Type B pancreatic cell (in vitro differentiated cells): ENCODE measurements at regions not wholly inside any gene's neighbourhood (a gene's known extent, or its start where the extent isn't known, plus 50 kb on each side); places are given as distances from the start of the nearest gene placed in this dataset.
A peak's percentile ranks its signal among the peaks of the same experiment; 100 is the strongest.

Experiments used
- DNase-seq: peaks from one replicate; pipeline ENCODE4 v3.0.0; 2021; ENCODE audit warnings: mixed read lengths; ENCODE audit not compliant: unreplicated experiment; ENCODE audit errors: extremely low spot score
- H3K27ac Mint-ChIP-seq: 2 replicates; pipeline ENCODE4 v1.8.0; 2021; ENCODE audit warnings: mild to moderate bottlenecking, mixed read lengths
- H3K27me3 Mint-ChIP-seq: 2 replicates; pipeline ENCODE4 v1.8.0; 2021; ENCODE audit warnings: mixed read lengths
- H3K36me3 Mint-ChIP-seq: 2 replicates; pipeline ENCODE4 v1.8.0; 2021; ENCODE audit warnings: mixed read lengths
- H3K4me1 Mint-ChIP-seq: one replicate; pipeline ENCODE4 v1.8.0; 2021; ENCODE audit warnings: mixed read lengths; ENCODE audit not compliant: unreplicated experiment
- H3K4me3 Mint-ChIP-seq: 2 replicates; pipeline ENCODE4 v1.8.0; 2021; ENCODE audit warnings: mild to moderate bottlenecking, mixed read lengths
- H3K9me3 Mint-ChIP-seq: 2 replicates; pipeline ENCODE4 v1.8.0; 2021; ENCODE audit warnings: mixed read lengths
- TF ChIP-seq, protein P1 (sequence below): fragments of 200-600 bp; sonication (generic); conservative IDR thresholded peaks from 2 replicates; pipeline ENCODE4 v1.5.0; 2021; ENCODE audit warnings: antibody characterized with exemption, mild to moderate bottlenecking

DNA sequence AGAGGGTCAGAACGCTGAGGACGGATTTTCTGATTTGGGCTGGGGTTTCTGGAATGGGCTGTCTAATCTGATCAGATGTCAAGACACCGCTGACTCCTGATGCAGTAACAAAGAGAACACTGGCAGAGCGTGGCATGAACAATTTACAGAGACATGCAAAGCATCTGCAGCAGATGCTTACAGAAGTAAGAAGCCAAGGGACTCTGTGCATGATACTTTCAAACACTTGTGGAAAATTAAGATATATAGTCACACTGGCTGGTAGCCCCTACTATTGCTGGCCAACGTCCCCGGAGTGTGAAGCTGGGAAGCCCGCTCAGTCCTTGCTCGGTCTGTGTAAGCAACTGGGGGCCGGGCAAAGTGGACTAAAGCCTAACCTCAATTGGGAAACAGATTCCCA is 903.7 kb downstream of the BRD1 start:
- Mint-ChIP-seq H3K36me3 (no peaks in the 10 kb centered on the region), H3K27me3 (peaks cover 22% of the 10 kb centered on the region), H3K4me3 (no peak overlapping the region), H3K27ac (no peak overlapping the region), H3K9me3 (no peaks in the 10 kb centered on the region), H3K4me1 (peaks cover 3% of the 10 kb centered on the region)
- TF ChIP-seq, protein P1, sequence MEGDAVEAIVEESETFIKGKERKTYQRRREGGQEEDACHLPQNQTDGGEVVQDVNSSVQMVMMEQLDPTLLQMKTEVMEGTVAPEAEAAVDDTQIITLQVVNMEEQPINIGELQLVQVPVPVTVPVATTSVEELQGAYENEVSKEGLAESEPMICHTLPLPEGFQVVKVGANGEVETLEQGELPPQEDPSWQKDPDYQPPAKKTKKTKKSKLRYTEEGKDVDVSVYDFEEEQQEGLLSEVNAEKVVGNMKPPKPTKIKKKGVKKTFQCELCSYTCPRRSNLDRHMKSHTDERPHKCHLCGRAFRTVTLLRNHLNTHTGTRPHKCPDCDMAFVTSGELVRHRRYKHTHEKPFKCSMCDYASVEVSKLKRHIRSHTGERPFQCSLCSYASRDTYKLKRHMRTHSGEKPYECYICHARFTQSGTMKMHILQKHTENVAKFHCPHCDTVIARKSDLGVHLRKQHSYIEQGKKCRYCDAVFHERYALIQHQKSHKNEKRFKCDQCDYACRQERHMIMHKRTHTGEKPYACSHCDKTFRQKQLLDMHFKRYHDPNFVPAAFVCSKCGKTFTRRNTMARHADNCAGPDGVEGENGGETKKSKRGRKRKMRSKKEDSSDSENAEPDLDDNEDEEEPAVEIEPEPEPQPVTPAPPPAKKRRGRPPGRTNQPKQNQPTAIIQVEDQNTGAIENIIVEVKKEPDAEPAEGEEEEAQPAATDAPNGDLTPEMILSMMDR = no peak
- peak; percentile 13 for DNase-seq

DNA sequence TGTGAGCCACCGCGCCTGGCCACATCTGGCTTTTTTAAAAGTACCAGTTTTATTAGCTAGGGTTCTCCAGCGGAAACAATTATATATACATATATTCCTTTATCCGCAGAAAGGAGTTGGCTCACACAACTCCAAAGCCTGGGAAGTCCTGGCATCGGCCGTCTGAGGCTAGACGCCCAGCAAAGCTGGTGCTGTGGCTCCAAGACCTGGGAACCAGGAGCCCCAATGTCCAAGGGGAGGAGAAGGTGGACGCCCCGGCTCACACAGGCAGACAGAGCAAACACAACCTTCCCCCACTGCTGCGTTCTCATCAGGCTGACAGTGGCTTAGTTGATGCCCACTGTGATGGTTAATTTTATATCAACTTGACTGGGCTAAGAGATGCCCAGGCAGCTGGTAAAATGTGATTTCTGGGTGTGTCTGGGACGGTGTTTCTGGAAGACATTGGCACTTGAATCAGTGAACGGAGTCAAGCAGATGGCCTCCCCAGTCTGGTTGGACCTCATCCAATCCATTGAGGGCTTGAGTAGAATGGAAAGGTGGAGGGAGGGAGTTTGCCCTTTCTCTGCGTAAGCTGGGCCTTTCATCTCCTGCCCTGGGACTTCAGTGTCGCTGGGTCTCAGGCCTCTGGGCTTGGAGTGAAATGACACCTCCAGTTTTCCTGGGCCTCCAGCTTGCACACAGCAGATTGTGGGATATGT is 904.4 kb downstream of the BRD1 start:
- H3K27me3 Mint-ChIP-seq = peaks cover 25% of the 10 kb centered on the region
- DNase-seq = peak; percentile 47
- H3K9me3 Mint-ChIP-seq = no peaks in the 10 kb centered on the region
- peaks cover 9% of the 10 kb centered on the region for H3K4me1 Mint-ChIP-seq
- TF ChIP-seq, protein P1 = no peak
- no peak overlapping the region for H3K27ac Mint-ChIP-seq
- H3K4me3 Mint-ChIP-seq = no peak overlapping the region
- no peaks in the 10 kb centered on the region for H3K36me3 Mint-ChIP-seq

DNA sequence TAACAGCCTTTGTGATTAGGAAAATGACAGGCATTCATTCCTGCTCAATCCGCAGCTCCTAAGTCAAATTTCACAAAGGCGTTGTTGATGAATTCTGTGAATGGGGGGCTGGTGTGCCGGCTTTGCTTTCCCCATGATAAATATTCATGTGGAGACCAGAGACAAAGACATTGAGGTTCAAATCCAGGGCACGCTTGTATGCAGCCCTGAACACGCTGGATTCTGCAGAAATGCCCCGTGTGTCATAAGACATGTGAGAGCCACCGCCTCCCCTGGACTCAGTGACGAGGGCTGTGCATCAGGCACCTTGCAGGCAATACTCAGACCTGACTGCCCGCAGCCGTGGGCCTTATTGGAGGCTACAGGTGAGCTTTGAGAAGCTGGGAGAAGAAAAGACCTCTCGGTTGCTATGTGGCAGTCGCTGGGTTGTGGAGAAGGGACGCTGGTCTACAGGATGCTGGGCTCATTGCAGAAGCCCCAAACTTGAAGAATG is 906.2 kb downstream of the BRD1 start:
- Mint-ChIP-seq H3K27ac (no peak overlapping the region), H3K4me3 (no peak overlapping the region), H3K9me3 (peaks cover 5% of the 10 kb centered on the region), H3K36me3 (no peaks in the 10 kb centered on the region), H3K4me1 (peaks cover 9% of the 10 kb centered on the region), H3K27me3 (peaks cover 14% of the 10 kb centered on the region)
- DNase-seq = no peak
- TF ChIP-seq, protein P1 = no peak

GRCh38 chr22:48920776-48921241 is 906.9 kb downstream of the BRD1 start:
- TF ChIP-seq, protein P1 = no peak
- no peak for DNase-seq
- H3K27ac Mint-ChIP-seq = no peak overlapping the region
- H3K9me3 Mint-ChIP-seq = peaks cover 5% of the 10 kb centered on the region
- H3K36me3 Mint-ChIP-seq = no peaks in the 10 kb centered on the region
- H3K27me3 Mint-ChIP-seq = peaks cover 11% of the 10 kb centered on the region
- no peak overlapping the region for H3K4me3 Mint-ChIP-seq
- peaks cover 5% of the 10 kb centered on the region for H3K4me1 Mint-ChIP-seq

- no peak for DNase-seq
- Mint-ChIP-seq H3K4me3 (no peak overlapping the region), H3K27ac (peak overlapping the region; percentile 41), H3K4me1 (peaks cover 5% of the 10 kb centered on the region), H3K27me3 (peaks cover 9% of the 10 kb centered on the region), H3K9me3 (peaks cover 5% of the 10 kb centered on the region), H3K36me3 (no peaks in the 10 kb centered on the region)
- TF ChIP-seq, protein P1 = no peak
Measured at GRCh38 chr22:48919851-48920589, 907.7 kb downstream of the BRD1 start.
